CD14-positive monocyte (primary cell): ENCODE measurements at regions not wholly inside any gene's neighbourhood (a gene's known extent, or its start where the extent isn't known, plus 50 kb on each side); places are given as distances from the start of the nearest gene placed in this dataset.

Experiments
- DNase-seq, 3 donors: peaks; one replicate each; pipeline ENCODE4 v3.0.0-alpha.2; 2011 to 2022
- H2AFZ ChIP-seq: 2 replicates; pipeline ENCODE4 v1.6.0; 2012; ENCODE audit warnings: mild to moderate bottlenecking, low read depth, low read length, inconsistent platforms; ENCODE audit not compliant: insufficient read depth, poor library complexity, severe bottlenecking
- H3K27ac ChIP-seq, 2 donors: 1 replicate in 1 of 2; 2 replicates in 1 of 2; pipeline ENCODE4 v1.5.1; 2012 to 2013; ENCODE audit warnings: low read length in 2 of 2, control low read depth in 1 of 2, inconsistent platforms in 1 of 2, low read depth in 1 of 2, mild to moderate bottlenecking in 1 of 2
- H3K27me3 ChIP-seq, 2 donors: one replicate each; pipeline versions ENCODE4 v1.6.0 to v1.6.1; 2011 to 2013; ENCODE audit warnings: low read length in 2 of 2; ENCODE audit not compliant: control insufficient read depth in 2 of 2, insufficient read depth in 2 of 2
- H3K36me3 ChIP-seq, 2 donors: replicated peaks in 1 of 2; 1 replicate in 1 of 2; 2 replicates in 1 of 2; pipeline versions ENCODE4 v1.5.1 to v1.6.1; 2012 to 2013; ENCODE audit warnings: low read length in 2 of 2, control low read depth in 1 of 2, inconsistent platforms in 1 of 2, mild to moderate bottlenecking in 1 of 2; ENCODE audit not compliant: insufficient read depth in 2 of 2, control insufficient read depth in 1 of 2
- H3K4me1 ChIP-seq, 2 donors: 1 replicate in 1 of 2; 2 replicates in 1 of 2; pipeline versions ENCODE4 v1.5.1 to v1.6.1; 2012 to 2013; ENCODE audit warnings: low read length in 2 of 2, control low read depth in 1 of 2, inconsistent platforms in 1 of 2, mild to moderate bottlenecking in 1 of 2, moderate library complexity in 1 of 2; ENCODE audit not compliant: insufficient read depth in 2 of 2, control insufficient read depth in 1 of 2
- H3K4me2 ChIP-seq: replicated peaks from 2 replicates; pipeline ENCODE3; 2012; ENCODE audit warnings: low read length, moderate library complexity, mild to moderate bottlenecking; ENCODE audit not compliant: poor library complexity, severe bottlenecking; ENCODE audit errors: extremely low read depth
- H3K4me3 ChIP-seq, 3 experiments: fragments of 200-600 bp in 1 of 3; sonication (generic) in 1 of 3; replicated peaks in 1 of 3; 1 replicate in 2 of 3; 2 replicates in 1 of 3; pipeline ENCODE4 v1.5.1; 2011 to 2013; ENCODE audit warnings: low read length in 3 of 3, mild to moderate bottlenecking in 3 of 3, control low read depth in 2 of 3, low read depth in 2 of 3, inconsistent platforms in 1 of 3, moderate library complexity in 1 of 3
- H3K79me2 ChIP-seq: 2 replicates; pipeline ENCODE4 v1.6.0; 2012; ENCODE audit warnings: mild to moderate bottlenecking, control low read depth, inconsistent platforms, low read length, moderate library complexity; ENCODE audit not compliant: insufficient read depth
- H3K9ac ChIP-seq: 2 replicates; pipeline ENCODE4 v1.6.0; 2017; ENCODE audit warnings: low read length, mild to moderate bottlenecking; ENCODE audit not compliant: insufficient read depth, poor library complexity, severe bottlenecking
- H3K9me3 ChIP-seq, 2 donors: replicated peaks in 1 of 2; 1 replicate in 1 of 2; 2 replicates in 1 of 2; pipeline versions ENCODE4 v1.5.1 to v1.6.1; 2012 to 2013; ENCODE audit warnings: low read length in 2 of 2, control low read depth in 1 of 2; ENCODE audit not compliant: control insufficient read depth in 1 of 2, insufficient read depth in 1 of 2
- H4K20me1 ChIP-seq: 2 replicates; pipeline ENCODE4 v1.6.0; 2012; ENCODE audit warnings: mild to moderate bottlenecking, low read length, control low read depth, moderate library complexity; ENCODE audit not compliant: insufficient read depth
- H3K27ac Mint-ChIP-seq, 7 donors: one replicate each; pipeline ENCODE4 v1.8.0; 2020; ENCODE audit warnings: mild to moderate bottlenecking in 7 of 7, mixed read lengths in 7 of 7, moderate library complexity in 6 of 7, inconsistent platforms in 2 of 7
- H3K27me3 Mint-ChIP-seq, 3 donors: one replicate each; pipeline ENCODE4 v1.8.0; 2021 to 2022; ENCODE audit warnings: low read depth in 3 of 3, mild to moderate bottlenecking in 3 of 3, mixed read lengths in 3 of 3, moderate library complexity in 3 of 3, inconsistent platforms in 1 of 3
- H3K36me3 Mint-ChIP-seq, 2 donors: one replicate each; pipeline ENCODE4 v1.8.0; 2020; ENCODE audit warnings: mixed read lengths in 2 of 2, inconsistent platforms in 1 of 2, mild to moderate bottlenecking in 1 of 2
- H3K4me1 Mint-ChIP-seq: one replicate; pipeline ENCODE4 v1.8.0; 2020; ENCODE audit warnings: mild to moderate bottlenecking, mixed read lengths
- H3K4me3 Mint-ChIP-seq, 2 donors: one replicate each; pipeline ENCODE4 v1.8.0; 2020; ENCODE audit warnings: mild to moderate bottlenecking in 2 of 2, mixed read lengths in 2 of 2, moderate library complexity in 1 of 2
- H3K9me3 Mint-ChIP-seq, 7 donors: one replicate each; pipeline ENCODE4 v1.8.0; 2020 to 2022; ENCODE audit warnings: mixed read lengths in 7 of 7, mild to moderate bottlenecking in 6 of 7, moderate library complexity in 6 of 7, inconsistent platforms in 2 of 7
- CTCF ChIP-seq: fragments of 200-600 bp; IDR thresholded peaks from one replicate; pipeline ENCODE4 v1.8.0; 2022; ENCODE audit warnings: antibody characterized with exemption, mild to moderate bottlenecking
- WGBS: methylation state at CpG from one replicate; pipeline ENCODE4 v1.1.5; 2013; ENCODE audit warnings: missing lambda C conversion rate; ENCODE audit not compliant: insufficient coverage; 5-methylcytosine and 5-hydroxymethylcytosine counted together
- intact Hi-C, 2 donors: fragments of 100-400 bp; cut with micrococcal nuclease; formaldehyde crosslinking; loops; one replicate each; pipeline versions ENCODE4 v1.15.0 to v1.15.1; 2023

- Histone ChIP-seq H3K4me3 (no peak overlapping the region), H3K27me3 (no peaks in the 10 kb centered on the region), H3K79me2 (no peaks in the 10 kb centered on the region), H3K4me1 (no peaks in the 10 kb centered on the region), H3K4me2 (no peak overlapping the region), H3K9ac (no peak overlapping the region), H3K9me3 (no peaks in the 10 kb centered on the region), H4K20me1 (no peaks in the 10 kb centered on the region), H2AFZ (no peak overlapping the region), H3K36me3 (no peaks in the 10 kb centered on the region), H3K27ac (no peak overlapping the region)
- Mint-ChIP-seq H3K27me3 (peaks cover 2 to 3% (median 2%) of the 10 kb centered on the region in 3 donors), H3K4me1 (no peaks in the 10 kb centered on the region), H3K9me3 (peaks cover 0 to 6% (median 2%) of the 10 kb centered on the region in 7 donors), H3K27ac (no peak overlapping the region), H3K36me3 (no peaks in the 10 kb centered on the region), H3K4me3 (no peak overlapping the region)
- WGBS: 80% methylated on average over 3 of the region's 11 CpGs
- DNase-seq: no peak
- intact Hi-C loops: no loop called here
- TF ChIP-seq CTCF: no peak
These were observed 109.8 kb downstream of the DDX1 start for GRCh38 chr2:15701341-15701907.

GRCh38 chr2:15701991-15702390, 110.3 kb downstream of the DDX1 start:
- Mint-ChIP-seq H3K27me3 (peaks cover 2 to 3% (median 2%) of the 10 kb centered on the region in 3 donors), H3K4me1 (no peaks in the 10 kb centered on the region), H3K27ac (no peak overlapping the region), H3K4me3 (no peak overlapping the region), H3K9me3 (peaks cover 0 to 6% (median 2%) of the 10 kb centered on the region in 7 donors), H3K36me3 (no peaks in the 10 kb centered on the region)
- Histone ChIP-seq H3K36me3 (no peaks in the 10 kb centered on the region), H3K4me2 (no peak overlapping the region), H3K4me3 (no peak overlapping the region), H3K9me3 (no peaks in the 10 kb centered on the region), H3K9ac (no peak overlapping the region), H3K27ac (no peak overlapping the region), H3K27me3 (no peaks in the 10 kb centered on the region), H2AFZ (no peak overlapping the region), H3K4me1 (no peaks in the 10 kb centered on the region), H3K79me2 (no peaks in the 10 kb centered on the region), H4K20me1 (no peaks in the 10 kb centered on the region)
- intact Hi-C loops: no loop called here
- TF ChIP-seq CTCF: no peak
- DNase-seq: no peak
